H9 (cell line): ENCODE measurements at regions not wholly inside any gene's neighbourhood (a gene's known extent, or its start where the extent isn't known, plus 50 kb on each side); places are given as distances from the start of the nearest gene placed in this dataset.

ENCODE experiments used
- DNase-seq: peaks from one replicate; pipeline ENCODE4 v3.0.0-alpha.2; 2017
- H2AFZ ChIP-seq: one replicate; pipeline ENCODE4 v1.6.1; 2013; ENCODE audit warnings: mild to moderate bottlenecking, low read length, control low read depth, moderate library complexity
- H2AK5ac ChIP-seq: 2 replicates; pipeline ENCODE4 v1.6.1; 2013; ENCODE audit warnings: low read length, control low read depth, mixed read lengths; ENCODE audit not compliant: insufficient read length
- H2BK120ac ChIP-seq: one replicate; pipeline ENCODE4 v1.6.1; 2013; ENCODE audit warnings: low read depth, mild to moderate bottlenecking, low read length, control low read depth, inconsistent platforms; ENCODE audit not compliant: poor library complexity, severe bottlenecking
- H2BK12ac ChIP-seq: 2 replicates; pipeline ENCODE4 v1.6.1; 2013; ENCODE audit warnings: low read length, control low read depth, mixed read lengths, low read depth; ENCODE audit not compliant: insufficient read length
- H2BK15ac ChIP-seq: 2 replicates; pipeline ENCODE4 v1.6.1; 2013; ENCODE audit warnings: low read depth, low read length, control low read depth
- H2BK20ac ChIP-seq: one replicate; pipeline ENCODE4 v1.6.1; 2013; ENCODE audit warnings: low read depth, mild to moderate bottlenecking, low read length, control low read depth, inconsistent platforms; ENCODE audit not compliant: poor library complexity, severe bottlenecking
- H2BK5ac ChIP-seq: 2 replicates; pipeline ENCODE4 v1.6.1; 2013; ENCODE audit warnings: low read length, control low read depth, mixed read lengths; ENCODE audit not compliant: insufficient read length
- H3K14ac ChIP-seq: 2 replicates; pipeline ENCODE4 v1.6.1; 2013; ENCODE audit warnings: low read length, control low read depth; ENCODE audit not compliant: insufficient read depth
- H3K18ac ChIP-seq: 2 replicates; pipeline ENCODE4 v1.6.1; 2013; ENCODE audit warnings: low read depth, mild to moderate bottlenecking, mixed read lengths, low read length, control low read depth; ENCODE audit not compliant: insufficient read length
- H3K23ac ChIP-seq: 2 replicates; pipeline ENCODE4 v1.6.1; 2013; ENCODE audit warnings: low read length, control low read depth, mixed read lengths, low read depth; ENCODE audit not compliant: insufficient read length
- H3K23me2 ChIP-seq: 2 replicates; pipeline ENCODE4 v1.6.1; 2013; ENCODE audit warnings: low read depth, mild to moderate bottlenecking, mixed read lengths, low read length, control low read depth; ENCODE audit not compliant: insufficient read length, poor library complexity, severe bottlenecking
- H3K27ac ChIP-seq: 2 replicates; pipeline ENCODE4 v1.5.1; 2013; ENCODE audit warnings: low read length, control low read depth, mixed read lengths, low read depth; ENCODE audit not compliant: insufficient read length
- H3K27me3 ChIP-seq: 2 replicates; pipeline ENCODE4 v1.6.1; 2013; ENCODE audit warnings: low read length, control low read depth, inconsistent platforms; ENCODE audit not compliant: insufficient read depth
- H3K4ac ChIP-seq: 2 replicates; pipeline ENCODE4 v1.6.1; 2013; ENCODE audit warnings: low read depth, mild to moderate bottlenecking, control low read depth, inconsistent platforms, low read length, moderate library complexity
- H3K4me1 ChIP-seq: 2 replicates; pipeline ENCODE4 v1.6.1; 2013; ENCODE audit warnings: low read length, control low read depth, inconsistent platforms; ENCODE audit not compliant: insufficient read depth
- H3K4me2 ChIP-seq: 2 replicates; pipeline ENCODE4 v1.6.1; 2013; ENCODE audit warnings: low read length, control low read depth, mixed read lengths; ENCODE audit not compliant: insufficient read length, insufficient read depth
- H3K56ac ChIP-seq: 2 replicates; pipeline ENCODE4 v1.6.1; 2013; ENCODE audit warnings: low read depth, mild to moderate bottlenecking, mixed read lengths, low read length, control low read depth; ENCODE audit not compliant: insufficient read length
- H3K79me1 ChIP-seq: 2 replicates; pipeline ENCODE4 v1.6.1; 2013; ENCODE audit warnings: low read depth, mild to moderate bottlenecking, moderate library complexity, low read length, control low read depth, inconsistent platforms; ENCODE audit not compliant: insufficient read depth, poor library complexity, severe bottlenecking
- H3K79me2 ChIP-seq: 2 replicates; pipeline ENCODE4 v1.6.1; 2013; ENCODE audit warnings: low read length, control low read depth, inconsistent platforms; ENCODE audit not compliant: insufficient read depth
- H3K9ac ChIP-seq: 2 replicates; pipeline ENCODE4 v1.6.1; 2013; ENCODE audit warnings: low read length, control low read depth, mixed read lengths; ENCODE audit not compliant: insufficient read length; ENCODE audit errors: extremely low read depth
- H3K9me3 ChIP-seq: one replicate; pipeline ENCODE4 v1.6.1; 2013; ENCODE audit warnings: low read depth, low read length, inconsistent platforms; ENCODE audit not compliant: control insufficient read depth
- H3T11ph ChIP-seq: one replicate; pipeline ENCODE4 v1.6.1; 2013; ENCODE audit warnings: mild to moderate bottlenecking, low read length, control low read depth, inconsistent platforms
- H4K20me1 ChIP-seq: one replicate; pipeline ENCODE4 v1.6.1; 2013; ENCODE audit not compliant: control insufficient read depth, insufficient read length, insufficient read depth
- H4K5ac ChIP-seq: 2 replicates; pipeline ENCODE4 v1.6.1; 2013; ENCODE audit warnings: low read depth, mild to moderate bottlenecking, mixed read lengths, low read length, control low read depth; ENCODE audit not compliant: insufficient read length
- H4K8ac ChIP-seq: replicated peaks from 2 replicates; pipeline ENCODE4 v1.6.1; 2013; ENCODE audit warnings: low read length, control low read depth, mixed read lengths, low read depth; ENCODE audit not compliant: insufficient read length
- H4K91ac ChIP-seq: 2 replicates; pipeline ENCODE4 v1.6.1; 2013; ENCODE audit warnings: low read depth, mild to moderate bottlenecking, moderate library complexity, mixed read lengths, low read length, control low read depth; ENCODE audit not compliant: insufficient read length
- H3K27ac Mint-ChIP-seq, 3 experiments: 2 replicates in 2 of 3; 3 replicates in 1 of 3; pipeline ENCODE4 v1.8.0; 2020 to 2021; ENCODE audit warnings: mixed read lengths in 3 of 3, mild to moderate bottlenecking in 1 of 3, moderate library complexity in 1 of 3
- H3K27me3 Mint-ChIP-seq: 2 replicates; pipeline ENCODE4 v1.8.0; 2021; ENCODE audit warnings: low read depth, mild to moderate bottlenecking, moderate library complexity, mixed read lengths
- H3K36me3 Mint-ChIP-seq, 3 experiments: 2 replicates in 2 of 3; 3 replicates in 1 of 3; pipeline ENCODE4 v1.8.0; 2020 to 2021; ENCODE audit warnings: low read depth in 3 of 3, mixed read lengths in 3 of 3; ENCODE audit not compliant: insufficient read depth in 1 of 3
- H3K4me1 Mint-ChIP-seq, 2 experiments: 2 replicates each; pipeline ENCODE4 v1.8.0; 2020; ENCODE audit warnings: mixed read lengths in 2 of 2
- H3K4me3 Mint-ChIP-seq, 2 experiments: 2 replicates in 1 of 2; 3 replicates in 1 of 2; pipeline ENCODE4 v1.8.0; 2020 to 2021; ENCODE audit warnings: mild to moderate bottlenecking in 2 of 2, mixed read lengths in 2 of 2, moderate library complexity in 1 of 2
- H3K9me3 Mint-ChIP-seq, 2 experiments: 2 replicates in 1 of 2; 3 replicates in 1 of 2; pipeline ENCODE4 v1.8.0; 2020; ENCODE audit warnings: mild to moderate bottlenecking in 2 of 2, mixed read lengths in 2 of 2, moderate library complexity in 1 of 2
- CTCF ChIP-seq: fragments of 200-600 bp; sonication (generic); conservative IDR thresholded peaks from 3 replicates; pipeline ENCODE4 v1.8.0; 2021; ENCODE audit warnings: antibody characterized with exemption, mild to moderate bottlenecking
- WGBS: extraction: QIAGEN DNeasy Blood & Tissue Kit; methylation state at CpG from one replicate; pipeline ENCODE4 v1.1.7; 2013; ENCODE audit warnings: missing lambda C conversion rate, low lambda C conversion rate, mixed read lengths; ENCODE audit not compliant: insufficient read length; ENCODE audit errors: extremely low coverage; 5-methylcytosine and 5-hydroxymethylcytosine counted together

DNA sequence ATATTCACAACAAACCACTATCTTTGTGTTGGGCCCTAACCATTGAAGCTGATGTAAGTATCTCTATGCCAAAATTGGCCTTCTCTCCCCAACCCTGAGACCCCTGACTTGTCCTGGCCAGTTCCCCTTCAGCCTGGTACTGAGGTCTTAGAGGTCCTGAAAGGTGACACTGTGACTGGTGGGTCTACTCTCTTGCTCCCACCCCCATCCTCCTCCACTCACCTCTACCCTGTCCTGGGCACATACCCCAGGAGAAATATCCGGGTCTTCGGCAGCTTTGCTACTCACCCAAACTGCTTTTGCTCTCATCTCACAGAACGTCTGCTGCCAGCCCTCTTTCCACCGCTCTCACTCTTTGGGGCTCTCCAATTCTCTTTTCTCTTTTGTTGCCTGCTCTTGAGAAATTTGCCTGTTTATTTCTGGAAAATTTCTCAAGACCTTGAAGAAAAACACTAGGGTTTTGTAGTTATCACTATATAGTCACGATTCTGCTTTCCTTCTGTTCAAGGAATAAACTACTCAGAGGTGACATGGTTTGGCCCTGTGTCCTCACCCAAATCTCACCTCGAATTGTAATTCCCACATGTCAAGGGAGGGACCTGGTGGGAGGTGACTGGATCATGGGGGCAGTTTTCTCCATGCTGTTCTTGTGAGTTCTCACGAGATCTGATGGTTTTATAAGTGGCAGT is 133.8 kb upstream of the PKDCC start:
- H3K36me3 Mint-ChIP-seq: peaks cover 0 to 2% (median 0%) of the 10 kb centered on the region in 3 experiments; a peak in 3 of 7 replicates
- no peak for TF ChIP-seq CTCF
- Histone ChIP-seq H3K79me1 (no peaks in the 10 kb centered on the region), H2AFZ (no peak overlapping the region), H3K23ac (no peak overlapping the region), H4K8ac (no peak overlapping the region), H4K20me1 (no peaks in the 10 kb centered on the region), H3K9ac (no peak overlapping the region), H2AK5ac (no peak overlapping the region), H3K4me1 (no peaks in the 10 kb centered on the region), H3K14ac (no peak overlapping the region), H4K91ac (no peak overlapping the region), H3T11ph (no peak overlapping the region), H2BK120ac (no peak overlapping the region), H2BK15ac (no peak overlapping the region), H2BK20ac (no peak overlapping the region), H3K4ac (no peak overlapping the region), H3K27me3 (no peaks in the 10 kb centered on the region), H3K56ac (no peak overlapping the region), H2BK5ac (no peak overlapping the region), H4K5ac (no peak overlapping the region), H3K18ac (no peak overlapping the region), H3K27ac (no peak overlapping the region), H3K4me2 (no peak overlapping the region), H3K23me2 (no peaks in the 10 kb centered on the region), H3K9me3 (no peaks in the 10 kb centered on the region), H3K79me2 (no peaks in the 10 kb centered on the region), H2BK12ac (no peak overlapping the region)
- no peaks in the 10 kb centered on the region for H3K27me3 Mint-ChIP-seq
- no peak overlapping the region for H3K4me3 Mint-ChIP-seq
- H3K27ac Mint-ChIP-seq: peak overlapping the region in 1 of 3 experiments; percentile 19; a peak in 1 of 7 replicates
- no CpG with 5 or more reads among the region's 7 CpGs for WGBS
- H3K9me3 Mint-ChIP-seq: no peaks in the 10 kb centered on the region
- no peak for DNase-seq
- peaks cover 4 to 12% of the 10 kb centered on the region in 2 experiments; a peak in 3 of 4 replicates for H3K4me1 Mint-ChIP-seq
